HEK293 (cell line): ENCODE measurements at regions not wholly inside any gene's neighbourhood (a gene's known extent, or its start where the extent isn't known, plus 50 kb on each side); places are given as distances from the start of the nearest gene placed in this dataset.

ENCODE experiments used
- CTCF ChIA-PET: fragments of 350-600 bp; formaldehyde crosslinking; extraction: SDS; loops from one replicate; lab custom pipeline; 2021; ENCODE audit warnings: antibody characterized with exemption; lab: Yijun Ruan, JAX
- POLR2A ChIA-PET: fragments of 300-600 bp; formaldehyde crosslinking; extraction: SDS; loops from one replicate; lab custom pipeline; 2020; ENCODE audit warnings: antibody characterized with exemption, inconsistent platforms; lab: Yijun Ruan, JAX
- H3K27ac ChIP-seq: fragments of 200-500 bp; sonication (Bioruptor generic); 2 replicates; pipeline ENCODE4 v1.5.1; 2014; ENCODE audit warnings: low read depth, low read length, control low read depth, inconsistent platforms; ENCODE audit errors: extremely low read depth
- H3K36me3 ChIP-seq, 2 experiments: fragments of 200-500 bp in 1 of 2; sonication (Bioruptor generic) in 1 of 2; 1 replicate in 1 of 2; 2 replicates in 1 of 2; pipeline ENCODE4 v1.5.1; 2014 to 2017; ENCODE audit warnings: inconsistent platforms in 2 of 2, low read length in 2 of 2; ENCODE audit not compliant: control insufficient read depth in 2 of 2, insufficient read depth in 1 of 2
- H3K4me1 ChIP-seq: fragments of 200-500 bp; sonication (Bioruptor generic); 2 replicates; pipeline ENCODE4 v1.5.1; 2014; ENCODE audit warnings: mild to moderate bottlenecking, low read length, inconsistent platforms; ENCODE audit not compliant: control insufficient read depth, insufficient read depth
- H3K4me3 ChIP-seq: 2 replicates; pipeline ENCODE4 v1.5.1; 2011; ENCODE audit warnings: low read depth, mild to moderate bottlenecking, control low read depth, low read length, moderate library complexity
- H3K9me3 ChIP-seq: fragments of 200-500 bp; sonication (Bioruptor generic); 2 replicates; pipeline ENCODE4 v1.5.1; 2014; ENCODE audit warnings: low read depth, low read length, inconsistent platforms; ENCODE audit not compliant: control insufficient read depth, insufficient read depth
- BCL6B ChIP-seq: fragments of 450-650 bp; formaldehyde crosslinking; IDR thresholded peaks from 2 replicates; pipeline ENCODE4 v1.5.1; 2017; ENCODE audit warnings: missing biosample characterization, missing genetic modification characterization
- ELK4 ChIP-seq: IDR thresholded peaks from 2 replicates; pipeline ENCODE4 v1.6.1; 2011; ENCODE audit warnings: mild to moderate bottlenecking, low read depth, low read length, borderline replicate concordance
- KLF8 ChIP-seq: fragments of 450-650 bp; formaldehyde crosslinking; IDR thresholded peaks from 2 replicates; pipeline ENCODE4 v1.5.1; 2016; ENCODE audit warnings: missing biosample characterization, missing genetic modification characterization
- PRDM2 ChIP-seq: fragments of 450-650 bp; formaldehyde crosslinking; IDR thresholded peaks from 2 replicates; pipeline ENCODE4 v1.5.1; 2016; ENCODE audit warnings: missing biosample characterization, missing genetic modification characterization, borderline replicate concordance
- RBAK ChIP-seq: fragments of 450-650 bp; formaldehyde crosslinking; IDR thresholded peaks from 2 replicates; pipeline ENCODE4 v1.5.1; 2016; ENCODE audit warnings: missing biosample characterization, missing genetic modification characterization
- YY1 ChIP-seq: fragments of 450-650 bp; formaldehyde crosslinking; IDR thresholded peaks from 2 replicates; pipeline ENCODE4 v1.5.1; 2018; ENCODE audit warnings: missing biosample characterization, missing genetic modification characterization
- YY2 ChIP-seq: fragments of 450-650 bp; formaldehyde crosslinking; IDR thresholded peaks from 2 replicates; pipeline ENCODE4 v1.5.1; 2016; ENCODE audit warnings: missing biosample characterization, missing genetic modification characterization
- ZBTB7A ChIP-seq: fragments of 450-650 bp; formaldehyde crosslinking; IDR thresholded peaks from 2 replicates; pipeline ENCODE4 v1.5.1; 2016; ENCODE audit warnings: low read depth, missing biosample characterization, missing genetic modification characterization
- ZBTB8A ChIP-seq: fragments of 450-650 bp; formaldehyde crosslinking; IDR thresholded peaks from 2 replicates; pipeline ENCODE4 v1.5.1; 2016; ENCODE audit warnings: missing biosample characterization, missing genetic modification characterization
- ZNF112 ChIP-seq: fragments of 450-650 bp; formaldehyde crosslinking; IDR thresholded peaks from 2 replicates; pipeline ENCODE4 v1.5.0; 2017; ENCODE audit warnings: missing biosample characterization, missing genetic modification characterization
- ZNF311 ChIP-seq: fragments of 450-650 bp; formaldehyde crosslinking; IDR thresholded peaks from 2 replicates; pipeline ENCODE4 v1.5.1; 2017; ENCODE audit warnings: missing biosample characterization, missing genetic modification characterization, borderline replicate concordance
- ZNF350 ChIP-seq: fragments of 450-650 bp; formaldehyde crosslinking; IDR thresholded peaks from 2 replicates; pipeline ENCODE4 v1.5.0; 2017; ENCODE audit warnings: missing biosample characterization, mild to moderate bottlenecking, missing genetic modification characterization
- ZNF416 ChIP-seq: fragments of 450-650 bp; formaldehyde crosslinking; IDR thresholded peaks from 2 replicates; pipeline ENCODE4 v1.5.1; 2016; ENCODE audit warnings: missing biosample characterization, missing genetic modification characterization
- ZNF580 ChIP-seq: fragments of 450-650 bp; formaldehyde crosslinking; IDR thresholded peaks from 2 replicates; pipeline ENCODE4 v1.5.1; 2016; ENCODE audit warnings: missing biosample characterization, missing genetic modification characterization
- ZNF830 ChIP-seq: fragments of 450-650 bp; IDR thresholded peaks from 2 replicates; pipeline ENCODE4 v1.5.0; 2018; ENCODE audit warnings: missing biosample characterization, missing genetic modification characterization, low read depth, mild to moderate bottlenecking, moderate library complexity
- ZNF843 ChIP-seq: fragments of 450-650 bp; formaldehyde crosslinking; IDR thresholded peaks from 2 replicates; pipeline ENCODE4 v1.5.1; 2016; ENCODE audit warnings: missing biosample characterization, missing genetic modification characterization
- ZSCAN30 ChIP-seq: fragments of 450-650 bp; IDR thresholded peaks from 2 replicates; pipeline ENCODE4 v1.5.1; 2018; ENCODE audit warnings: missing biosample characterization, mild to moderate bottlenecking, missing genetic modification characterization, moderate library complexity

GRCh38 chr21:27535188-27535587 lies 568.3 kb upstream of the ADAMTS5 start (continued):
- no peak for TF ChIP-seq PRDM2 (tag by site-specific recombination)
- TF ChIP-seq ZNF350 (tag by site-specific recombination), result no peak
- TF ChIP-seq YY2 (tag by site-specific recombination), result no peak

- H3K9me3 ChIP-seq, result no peaks in the 10 kb centered on the region
- H3K4me1 ChIP-seq, result no peaks in the 10 kb centered on the region
- POLR2A ChIA-PET, result no interaction called here
- no peak for TF ChIP-seq ZNF416 (tag by site-specific recombination)
- no peak for TF ChIP-seq KLF8 (tag by site-specific recombination)
- no peak overlapping the region for H3K4me3 ChIP-seq
- CTCF ChIA-PET, result interaction anchor here (0.6 kb wide), 1 partner anchor 22 kb away, joined by 6 read pairs; no protein-coding TSS in a partner anchor
- H3K36me3 ChIP-seq, result no peaks in the 10 kb centered on the region
- no peak overlapping the region for H3K27ac ChIP-seq
These were observed 567.3 kb upstream of the ADAMTS5 start for GRCh38 chr21:27534206-27534605.

GRCh38 chr21:27532076-27532475 lies 565.2 kb upstream of the ADAMTS5 start:
- CTCF ChIA-PET, result interaction anchor here (0.6 to 0.7 kb wide), 2 partner anchors 15 to 560 kb away, joined by 3 to 4 read pairs; no protein-coding TSS in a partner anchor
- no peaks in the 10 kb centered on the region for H3K9me3 ChIP-seq
- TF ChIP-seq KLF8 (tag by site-specific recombination) (no peak), ELK4 (no peak), ZNF112 (no peak), ZNF311 (tag by site-specific recombination) (no peak), ZNF580 (tag by site-specific recombination) (no peak), ZNF843 (tag by site-specific recombination) (no peak), YY1 (tag by site-specific recombination) (no peak), ZBTB7A (tag by site-specific recombination) (no peak), ZNF830 (tag by site-specific recombination) (no peak), ZSCAN30 (no peak), RBAK (tag by site-specific recombination) (no peak), BCL6B (no peak), ZBTB8A (no peak), PRDM2 (tag by site-specific recombination) (no peak)
- TF ChIP-seq, all 188 proteins: peak for 0
- no peak overlapping the region for H3K4me3 ChIP-seq
- H3K27ac ChIP-seq, result no peak overlapping the region
- no peaks in the 10 kb centered on the region for H3K4me1 ChIP-seq
- POLR2A ChIA-PET, result no interaction called here
- H3K36me3 ChIP-seq, result no peaks in the 10 kb centered on the region
